ENCODE measurements at regions not wholly inside any gene's neighbourhood (a gene's known extent, or its start where the extent isn't known, plus 50 kb on each side); places are given as distances from the start of the nearest gene placed in this dataset.
"Not testable (repeated sequence)": the region's sequence is repeated elsewhere in the genome, so short reads cannot be mapped to it uniquely, and the experiment has no call there.

DNA sequence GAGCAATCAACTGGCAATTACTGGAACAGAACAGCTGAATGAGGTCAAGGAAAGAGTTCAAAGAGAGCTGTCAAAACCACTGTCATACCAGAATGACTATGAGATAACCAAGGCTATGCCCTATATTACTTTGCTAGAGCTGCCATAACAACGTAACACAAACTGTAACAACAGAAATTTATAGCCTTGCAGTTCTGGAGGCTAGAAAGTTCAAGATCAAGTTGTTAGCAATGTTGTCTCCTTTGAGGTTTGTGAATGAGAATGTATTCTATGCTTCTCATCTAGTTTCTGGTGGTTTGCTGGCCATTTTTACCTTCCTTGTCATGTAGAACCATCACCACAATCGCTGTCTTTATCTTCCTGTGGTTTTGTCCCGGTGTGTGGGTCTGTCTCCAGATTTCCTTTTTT, 1323.0 kb upstream of the GJE1 start:
- no peak for DNase-seq (ENCODE audit: low read depth)
- no peak overlapping the region for H3K4me3 ChIP-seq (ENCODE audit: low read length)
- TF ChIP-seq, protein P1, sequence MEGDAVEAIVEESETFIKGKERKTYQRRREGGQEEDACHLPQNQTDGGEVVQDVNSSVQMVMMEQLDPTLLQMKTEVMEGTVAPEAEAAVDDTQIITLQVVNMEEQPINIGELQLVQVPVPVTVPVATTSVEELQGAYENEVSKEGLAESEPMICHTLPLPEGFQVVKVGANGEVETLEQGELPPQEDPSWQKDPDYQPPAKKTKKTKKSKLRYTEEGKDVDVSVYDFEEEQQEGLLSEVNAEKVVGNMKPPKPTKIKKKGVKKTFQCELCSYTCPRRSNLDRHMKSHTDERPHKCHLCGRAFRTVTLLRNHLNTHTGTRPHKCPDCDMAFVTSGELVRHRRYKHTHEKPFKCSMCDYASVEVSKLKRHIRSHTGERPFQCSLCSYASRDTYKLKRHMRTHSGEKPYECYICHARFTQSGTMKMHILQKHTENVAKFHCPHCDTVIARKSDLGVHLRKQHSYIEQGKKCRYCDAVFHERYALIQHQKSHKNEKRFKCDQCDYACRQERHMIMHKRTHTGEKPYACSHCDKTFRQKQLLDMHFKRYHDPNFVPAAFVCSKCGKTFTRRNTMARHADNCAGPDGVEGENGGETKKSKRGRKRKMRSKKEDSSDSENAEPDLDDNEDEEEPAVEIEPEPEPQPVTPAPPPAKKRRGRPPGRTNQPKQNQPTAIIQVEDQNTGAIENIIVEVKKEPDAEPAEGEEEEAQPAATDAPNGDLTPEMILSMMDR (conservative IDR thresholded peaks at IDR 0.05; ENCODE audit: low read depth, low read length), result no peak

DNA sequence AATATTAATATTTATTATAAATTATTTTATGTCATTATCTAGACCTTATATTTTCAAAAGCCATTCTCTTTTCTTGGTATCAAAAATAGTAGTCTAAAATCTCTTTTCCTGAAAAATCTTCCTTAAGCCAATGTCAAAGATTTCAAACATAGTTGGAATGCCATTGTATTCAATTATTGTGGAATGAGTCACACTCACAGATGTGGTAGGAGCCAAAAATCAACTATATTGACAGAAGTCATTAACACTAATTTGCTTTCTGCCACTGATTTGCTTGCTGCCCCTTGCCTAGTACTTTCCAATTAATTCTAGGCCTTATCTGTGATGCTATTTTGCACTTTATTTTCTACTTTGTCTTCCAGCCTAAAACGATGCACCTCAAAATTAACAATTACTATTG, 1326.3 kb upstream of the GJE1 start:
- TF ChIP-seq, protein P1 (conservative IDR thresholded peaks at IDR 0.05; ENCODE audit: low read depth, low read length), result no peak
- no peak overlapping the region for H3K4me3 ChIP-seq (ENCODE audit: low read length)
- DNase-seq (ENCODE audit: low read depth), result peak; percentile 44

DNA sequence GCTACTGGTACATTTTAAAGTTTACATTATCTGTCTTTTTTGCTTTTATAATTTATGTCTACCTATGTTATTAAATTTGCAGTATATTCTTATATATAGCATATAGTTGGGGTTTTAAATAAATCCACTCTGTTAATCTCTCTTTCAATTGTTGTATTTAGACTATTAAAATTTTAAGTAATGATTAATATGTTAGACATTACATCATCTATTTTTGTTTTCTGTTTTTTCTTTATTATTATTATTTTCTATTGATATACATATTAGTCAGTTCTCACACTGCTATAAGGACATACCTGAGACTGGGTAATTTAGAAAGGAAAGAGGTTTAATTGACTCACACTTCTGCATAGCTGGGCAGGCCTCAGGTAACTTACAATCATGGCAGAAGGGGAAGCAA, 1338.2 kb upstream of the GJE1 start:
- TF ChIP-seq, protein P1 (conservative IDR thresholded peaks at IDR 0.05; ENCODE audit: low read depth, low read length), result no peak
- no peak overlapping the region for H3K4me3 ChIP-seq (ENCODE audit: low read length)

DNA sequence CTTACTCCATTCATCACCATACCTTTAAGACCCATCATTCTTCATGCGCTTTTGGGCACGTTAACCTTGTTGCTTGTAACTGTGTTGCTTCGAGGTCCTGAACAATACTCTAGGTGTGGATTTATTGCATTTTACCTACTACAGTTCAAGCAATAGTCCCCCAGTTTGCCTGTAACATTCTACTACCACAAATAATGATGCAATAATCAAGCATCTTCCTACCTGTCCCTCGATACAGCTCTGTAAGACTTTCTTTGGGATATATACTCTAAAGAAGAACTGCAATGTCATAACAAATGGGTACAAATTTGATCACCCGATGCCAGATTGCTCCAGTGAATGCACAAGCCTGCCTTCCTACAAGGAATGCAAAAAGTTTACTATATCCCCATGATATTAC, 1342.6 kb upstream of the GJE1 start:
- DNase-seq (ENCODE audit: low read depth), result no peak
- TF ChIP-seq, protein P1 (conservative IDR thresholded peaks at IDR 0.05; ENCODE audit: low read depth, low read length), result no peak
- H3K4me3 ChIP-seq (ENCODE audit: low read length), result no peak overlapping the region

More for the DNA sequence above, 1338.2 kb upstream of the GJE1 start:
- no peak for DNase-seq (ENCODE audit: low read depth)

DNA sequence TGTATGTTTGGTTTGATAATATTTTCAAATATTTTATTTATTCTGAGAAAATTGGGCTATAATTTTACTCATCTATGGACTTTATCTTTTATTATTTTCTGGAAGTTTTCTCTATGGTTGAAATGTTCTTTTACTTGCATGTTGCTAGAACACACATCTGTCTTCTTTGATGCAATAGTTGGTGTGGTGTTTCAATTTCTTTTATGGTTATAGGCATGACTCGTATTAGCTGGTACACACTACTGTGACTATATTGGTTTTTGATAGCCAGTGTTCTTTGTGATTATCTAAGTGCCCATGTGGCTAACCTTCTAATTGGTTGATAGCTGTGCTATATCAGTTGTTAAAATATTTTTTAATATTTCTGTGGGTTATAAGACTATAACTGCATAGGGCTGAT, 1343.3 kb upstream of the GJE1 start:
- no peak overlapping the region for H3K4me3 ChIP-seq (ENCODE audit: low read length)
- TF ChIP-seq, protein P1 (conservative IDR thresholded peaks at IDR 0.05; ENCODE audit: low read depth, low read length), result no peak
- no peak for DNase-seq (ENCODE audit: low read depth)

DNA sequence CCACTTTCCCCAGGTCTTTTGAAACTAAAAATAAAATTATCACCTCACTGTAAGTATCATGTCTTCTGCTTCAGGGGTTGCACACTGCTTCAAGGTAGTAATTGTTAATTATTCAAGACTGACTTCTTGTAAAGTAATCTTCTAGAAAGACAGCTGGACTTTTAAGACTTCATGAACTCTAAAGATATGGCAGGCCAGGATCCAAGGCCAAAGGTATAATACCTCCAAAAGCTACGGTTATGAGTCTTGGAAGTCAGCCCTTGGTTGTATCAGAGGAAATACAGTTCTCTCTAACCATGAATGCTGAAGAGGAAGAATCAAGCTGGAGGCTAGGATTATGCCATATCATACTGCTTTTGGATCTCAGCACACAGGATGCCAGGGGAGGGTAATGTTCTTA, 1346.8 kb upstream of the GJE1 start:
- TF ChIP-seq, protein P1 (conservative IDR thresholded peaks at IDR 0.05; ENCODE audit: low read depth, low read length), result no peak
- H3K4me3 ChIP-seq (ENCODE audit: low read length), result no peak overlapping the region
- no peak for DNase-seq (ENCODE audit: low read depth)

DNA sequence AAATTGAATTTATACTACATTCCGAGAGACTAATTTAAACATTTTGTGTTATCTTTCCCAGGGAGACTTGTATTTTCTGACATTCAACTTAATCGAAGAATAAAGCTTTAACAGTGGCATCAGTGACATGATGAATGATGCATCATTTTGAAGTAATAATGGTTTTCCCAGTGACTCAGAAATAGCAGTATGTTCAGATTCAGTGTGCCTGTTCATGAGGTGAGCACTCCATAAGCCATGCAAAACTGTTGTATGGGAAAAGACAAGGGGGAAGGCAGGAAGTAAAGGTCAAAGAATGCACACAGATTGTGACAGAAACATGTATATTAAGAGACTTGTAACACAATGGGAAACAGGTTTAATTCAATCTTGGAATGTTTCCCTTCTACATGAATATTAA, 1348.2 kb upstream of the GJE1 start:
- no peak overlapping the region for H3K4me3 ChIP-seq (ENCODE audit: low read length)
- no peak for DNase-seq (ENCODE audit: low read depth)
- TF ChIP-seq, protein P1 (conservative IDR thresholded peaks at IDR 0.05; ENCODE audit: low read depth, low read length), result no peak

DNA sequence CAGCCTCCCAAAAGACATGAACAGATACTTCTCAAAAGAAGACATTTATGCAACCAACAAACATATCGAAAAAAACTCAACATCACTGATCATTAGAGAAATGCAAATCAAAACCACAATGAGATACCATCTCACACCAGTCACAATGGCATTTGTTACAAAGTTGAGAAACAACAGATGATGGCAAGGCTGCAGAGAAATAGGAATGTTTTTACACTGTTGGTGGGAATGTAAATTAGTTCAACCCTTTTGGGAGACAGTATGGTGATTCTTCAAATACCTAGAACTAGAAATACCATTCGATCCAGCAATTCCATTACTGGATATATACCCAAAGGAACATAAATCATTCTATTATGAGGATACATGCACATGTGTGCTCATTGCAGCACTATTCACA, 1349.2 kb upstream of the GJE1 start:
- DNase-seq (ENCODE audit: low read depth); H3K4me3 ChIP-seq (ENCODE audit: low read length): not testable (repeated sequence)
